Trophoblast cell (in vitro differentiated cells and primary cell): ENCODE measurements at regions not wholly inside any gene's neighbourhood (a gene's known extent, or its start where the extent isn't known, plus 50 kb on each side); places are given as distances from the start of the nearest gene placed in this dataset.
A peak's percentile ranks its signal among the peaks of the same experiment; 100 is the strongest.
"Not testable (repeated sequence)": the region's sequence is repeated elsewhere in the genome, so short reads cannot be mapped to it uniquely, and the experiment has no call there.

Experiments
- DNase-seq, 2 donors: peaks; one replicate each; pipeline ENCODE4 v3.0.0-alpha.2; 2016
- H2AFZ ChIP-seq: 2 replicates; pipeline ENCODE4 v1.6.1; 2013; ENCODE audit warnings: low read length, moderate library complexity, mild to moderate bottlenecking; ENCODE audit not compliant: insufficient read depth, poor library complexity
- H2AK5ac ChIP-seq: 2 replicates; pipeline ENCODE4 v1.6.1; 2013; ENCODE audit warnings: mild to moderate bottlenecking, low read length
- H2BK120ac ChIP-seq: 2 replicates; pipeline ENCODE4 v1.6.1; 2013; ENCODE audit warnings: low read length, mild to moderate bottlenecking, moderate library complexity; ENCODE audit not compliant: insufficient read depth, poor library complexity
- H2BK12ac ChIP-seq: 2 replicates; pipeline ENCODE4 v1.6.1; 2013; ENCODE audit warnings: mild to moderate bottlenecking, low read length, moderate library complexity
- H2BK5ac ChIP-seq: 2 replicates; pipeline ENCODE4 v1.6.1; 2013; ENCODE audit warnings: low read length, low read depth, moderate library complexity, mild to moderate bottlenecking; ENCODE audit not compliant: poor library complexity
- H3K14ac ChIP-seq: 2 replicates; pipeline ENCODE4 v1.6.1; 2013; ENCODE audit warnings: mild to moderate bottlenecking, low read length
- H3K18ac ChIP-seq: 2 replicates; pipeline ENCODE4 v1.6.1; 2013; ENCODE audit warnings: mild to moderate bottlenecking, low read length
- H3K23ac ChIP-seq: 2 replicates; pipeline ENCODE4 v1.6.1; 2013; ENCODE audit warnings: low read length
- H3K27ac ChIP-seq: 2 replicates; pipeline ENCODE4 v1.5.1; 2013; ENCODE audit warnings: low read depth, mild to moderate bottlenecking, inconsistent platforms, low read length, moderate library complexity
- H3K27me3 ChIP-seq: 2 replicates; pipeline ENCODE4 v1.6.1; 2013; ENCODE audit warnings: inconsistent platforms, mild to moderate bottlenecking, low read length, moderate library complexity; ENCODE audit not compliant: insufficient read depth
- H3K36me3 ChIP-seq, 2 experiments: 1 replicate in 1 of 2; 2 replicates in 1 of 2; pipeline ENCODE4 v1.6.1; 2013; ENCODE audit warnings: low read length in 2 of 2, mild to moderate bottlenecking in 2 of 2, moderate library complexity in 1 of 2; ENCODE audit not compliant: insufficient read depth in 2 of 2, control insufficient read depth in 1 of 2
- H3K4ac ChIP-seq: 2 replicates; pipeline ENCODE4 v1.6.1; 2013; ENCODE audit warnings: low read depth, mild to moderate bottlenecking, low read length, moderate library complexity
- H3K4me1 ChIP-seq, 2 experiments: 1 replicate in 1 of 2; 2 replicates in 1 of 2; pipeline ENCODE4 v1.6.1; 2013; ENCODE audit warnings: low read length in 2 of 2, mild to moderate bottlenecking in 2 of 2, moderate library complexity in 1 of 2; ENCODE audit not compliant: insufficient read depth in 2 of 2, control insufficient read depth in 1 of 2
- H3K4me2 ChIP-seq: 2 replicates; pipeline ENCODE4 v1.6.1; 2013; ENCODE audit warnings: inconsistent platforms, mild to moderate bottlenecking, low read length, moderate library complexity
- H3K4me3 ChIP-seq: 2 replicates; pipeline ENCODE4 v1.5.1; 2013; ENCODE audit warnings: mild to moderate bottlenecking, low read depth, low read length, inconsistent platforms
- H3K79me1 ChIP-seq: one replicate; pipeline ENCODE4 v1.6.1; 2013; ENCODE audit warnings: low read length
- H3K79me2 ChIP-seq: 2 replicates; pipeline ENCODE4 v1.6.1; 2013; ENCODE audit warnings: low read length, mild to moderate bottlenecking; ENCODE audit not compliant: control insufficient read depth, insufficient read depth, poor library complexity
- H3K9ac ChIP-seq: 2 replicates; pipeline ENCODE4 v1.6.1; 2013; ENCODE audit warnings: mild to moderate bottlenecking, low read length
- H3K9me3 ChIP-seq: 2 replicates; pipeline ENCODE4 v1.6.1; 2013; ENCODE audit warnings: low read depth, mild to moderate bottlenecking, control low read depth, inconsistent platforms, low read length; ENCODE audit not compliant: insufficient read depth
- H4K12ac ChIP-seq: 2 replicates; pipeline ENCODE4 v1.6.1; 2013; ENCODE audit warnings: low read depth, mild to moderate bottlenecking, low read length, moderate library complexity
- H4K8ac ChIP-seq: 2 replicates; pipeline ENCODE4 v1.6.1; 2013; ENCODE audit warnings: low read depth, mild to moderate bottlenecking, low read length, moderate library complexity
- H4K91ac ChIP-seq: one replicate; pipeline ENCODE4 v1.6.1; 2013; ENCODE audit warnings: low read depth, mild to moderate bottlenecking, low read length, moderate library complexity
- WGBS: extraction: QIAGEN DNeasy Blood & Tissue Kit; methylation state at CpG from one replicate; pipeline ENCODE4 v1.1.7; 2013; ENCODE audit warnings: missing lambda C conversion rate; ENCODE audit not compliant: insufficient read length, insufficient coverage; ENCODE audit errors: extremely low coverage; 5-methylcytosine and 5-hydroxymethylcytosine counted together

- Histone ChIP-seq H4K8ac (no peak overlapping the region), H2BK12ac (no peak overlapping the region), H2BK120ac (no peak overlapping the region), H3K23ac (no peak overlapping the region), H3K27me3 (no peaks in the 10 kb centered on the region), H3K4me2 (no peak overlapping the region), H4K91ac (no peak overlapping the region), H3K27ac (no peak overlapping the region), H2BK5ac (no peak overlapping the region), H3K79me2 (peaks cover 2% of the 10 kb centered on the region), H3K14ac (no peak overlapping the region), H3K9ac (no peak overlapping the region), H2AK5ac (no peak overlapping the region), H2AFZ (no peak overlapping the region), H3K79me1 (peaks cover 20% of the 10 kb centered on the region), H3K36me3 (no peaks in the 10 kb centered on the region), H3K9me3 (no peaks in the 10 kb centered on the region), H3K18ac (no peak overlapping the region), H3K4me3 (no peak overlapping the region), H3K4me1 (peaks cover 23 to 28% of the 10 kb centered on the region in 2 experiments), H4K12ac (no peak overlapping the region), H3K4ac (no peak overlapping the region)
- DNase-seq, result peak; percentile 71 to 76
- WGBS, result no CpG with 5 or more reads among the region's 14 CpGs
These were observed 50.8 kb upstream of the ECHDC3 start for GRCh38 chr10:11691319-11691755.

GRCh38 chr10:11689945-11690736 lies 52.0 kb upstream of the ECHDC3 start:
- no CpG with 5 or more reads among the region's 22 CpGs for WGBS
- Histone ChIP-seq H3K14ac (peak overlapping the region; percentile 51), H3K4ac (no peak overlapping the region)

GRCh38 chr10:11688448-11688795 lies 53.8 kb upstream of the ECHDC3 start:
- H2BK120ac ChIP-seq, result peak overlapping the region; percentile 56
- peak overlapping the region; percentile 72 for H2BK12ac ChIP-seq
- peaks cover 41% of the 10 kb centered on the region in 2 experiments for H3K4me1 ChIP-seq
- peak overlapping the region; percentile 1 for H4K8ac ChIP-seq
- H3K4me2 ChIP-seq, H3K9ac ChIP-seq, H3K23ac ChIP-seq, H4K12ac ChIP-seq, H2AK5ac ChIP-seq, H3K9me3 ChIP-seq, H2AFZ ChIP-seq, H3K4ac ChIP-seq, H3K36me3 ChIP-seq, H3K4me3 ChIP-seq, H3K18ac ChIP-seq, H3K27me3 ChIP-seq, H3K79me2 ChIP-seq: not testable (repeated sequence)
- peak overlapping the region; percentile 85 for H3K27ac ChIP-seq
- H3K14ac ChIP-seq, result peak overlapping the region; percentile 26
- no CpG with 5 or more reads among the region's 3 CpGs for WGBS
- H4K91ac ChIP-seq, result peak overlapping the region; percentile 82
- peak overlapping the region; percentile 52 for H2BK5ac ChIP-seq
- peak in 1 of 2 donors; percentile 37 for DNase-seq
- H3K79me1 ChIP-seq, result peaks cover 32% of the 10 kb centered on the region

More at GRCh38 chr10:11689945-11690736, 52.0 kb upstream of the ECHDC3 start:
- Histone ChIP-seq H3K4me3 (no peak overlapping the region), H2AK5ac (peak overlapping the region; percentile 50), H3K4me1 (peaks cover 27 to 31% of the 10 kb centered on the region in 2 experiments), H3K27me3 (no peaks in the 10 kb centered on the region), H3K18ac (no peak overlapping the region), H3K36me3 (no peaks in the 10 kb centered on the region), H2BK12ac (peak overlapping the region; percentile 85), H3K27ac (no peak overlapping the region), H3K79me1 (peaks cover 23% of the 10 kb centered on the region), H3K23ac (no peak overlapping the region), H2AFZ (peak overlapping the region; percentile 18), H4K8ac (peak overlapping the region; percentile 33), H3K4me2 (no peak overlapping the region), H2BK120ac (peak overlapping the region; percentile 18), H4K12ac (no peak overlapping the region), H3K9me3 (no peaks in the 10 kb centered on the region), H2BK5ac (peak overlapping the region; percentile 43), H3K9ac (no peak overlapping the region), H3K79me2 (peaks cover 2% of the 10 kb centered on the region), H4K91ac (peak overlapping the region; percentile 44)
- DNase-seq, result peak; percentile 87 to 93

- Histone ChIP-seq H3K4ac (peak overlapping the region; percentile 24), H2BK5ac (peak overlapping the region; percentile 7)
- WGBS, result no CpG with 5 or more reads among the region's 8 CpGs
These were observed 54.3 kb upstream of the ECHDC3 start for GRCh38 chr10:11687779-11688447.

More at GRCh38 chr10:11687779-11688447, 54.3 kb upstream of the ECHDC3 start:
- H3K14ac ChIP-seq, result peak overlapping the region; percentile 51
- no peak overlapping the region for H2AFZ ChIP-seq
- H3K4me2 ChIP-seq, result peak overlapping the region; percentile 14
- no peaks in the 10 kb centered on the region for H3K27me3 ChIP-seq
- peaks cover 43 to 44% of the 10 kb centered on the region in 2 experiments for H3K4me1 ChIP-seq
- no peak overlapping the region for H3K23ac ChIP-seq
- H3K79me1 ChIP-seq, result peaks cover 34% of the 10 kb centered on the region
- no peak overlapping the region for H3K9ac ChIP-seq
- H3K27ac ChIP-seq, result peak overlapping the region; percentile 85
- peaks cover 2% of the 10 kb centered on the region for H3K79me2 ChIP-seq
- H3K18ac ChIP-seq, result peak overlapping the region; percentile 40
- H3K36me3 ChIP-seq, result no peaks in the 10 kb centered on the region
- peak overlapping the region; percentile 40 for H2AK5ac ChIP-seq
- no peak overlapping the region for H4K12ac ChIP-seq
- H2BK120ac ChIP-seq, result peak overlapping the region; percentile 56
- DNase-seq, result peak; percentile 90
- no peaks in the 10 kb centered on the region for H3K9me3 ChIP-seq
- peak overlapping the region; percentile 1 for H4K8ac ChIP-seq
- H3K4me3 ChIP-seq, result no peak overlapping the region
- peak overlapping the region; percentile 82 for H4K91ac ChIP-seq
- peak overlapping the region; percentile 77 for H2BK12ac ChIP-seq
